ENCODE measurements at regions not wholly inside any gene's neighbourhood (a gene's known extent, or its start where the extent isn't known, plus 50 kb on each side); places are given as distances from the start of the nearest gene placed in this dataset.

GRCh38 chr13:65378943-65379519, 1851.1 kb downstream of the PCDH9 start:
- no peak overlapping the region for H3K4me2 ChIP-seq (ENCODE audit: insufficient read depth, low read length)
- no peaks in the 10 kb centered on the region for H3K9me1 ChIP-seq (replicated peaks; ENCODE audit: control insufficient read depth, extremely low read depth, insufficient read depth, low read length)
- H3K4me3 ChIP-seq (replicated peaks in 1 of 3; ENCODE audit: insufficient read depth in 1 of 3, low read depth in 1 of 3, low read length in 3 of 3): no peak overlapping the region
- H4K20me1 ChIP-seq (replicated peaks; ENCODE audit: control insufficient read depth, extremely low read depth, insufficient read depth, low read length): no peaks in the 10 kb centered on the region
- ChIA-PET POLR2A (no interaction called here), CTCF (no interaction called here)
- H3K4me1 ChIP-seq (ENCODE audit: control insufficient read depth, extremely low read depth, insufficient read depth, low read length): no peaks in the 10 kb centered on the region
- H3K9ac ChIP-seq (replicated peaks; ENCODE audit: extremely low read depth, insufficient read depth, low read length): no peak overlapping the region
- no peaks in the 10 kb centered on the region for H3K9me3 ChIP-seq (replicated peaks; ENCODE audit: control insufficient read depth, insufficient read depth, low read length)
- H3K27me3 ChIP-seq (ENCODE audit: control insufficient read depth in 2 of 2, insufficient read depth in 2 of 2, low read length in 2 of 2): no peaks in the 10 kb centered on the region
- H3K27ac ChIP-seq (ENCODE audit: insufficient read depth, low read depth, low read length): no peak overlapping the region
- BruUV-seq (replicated peaks): no TSS peak
- TF ChIP-seq EZH2 (IDR thresholded peaks at IDR 0.05; ENCODE audit: borderline replicate concordance, low read depth, low read length, severe bottlenecking): no peak
- no peak for TF ChIP-seq POLR2AphosphoS5 (IDR thresholded peaks at IDR 0.05; ENCODE audit: insufficient read depth, low read depth, low read length)
- no peak for TF ChIP-seq FOS (IDR thresholded peaks at IDR 0.05; ENCODE audit: borderline replicate concordance, insufficient read depth, low read length)
- TF ChIP-seq JUN (IDR thresholded peaks at IDR 0.05; ENCODE audit: borderline replicate concordance, insufficient read depth, insufficient read length, low read depth): no peak
- no peak for TF ChIP-seq GATA2 (IDR thresholded peaks at IDR 0.05; ENCODE audit: insufficient read depth, insufficient read length, low read depth, low read length)
- TF ChIP-seq POLR2A (IDR thresholded peaks at IDR 0.05; ENCODE audit: low read depth, low read length): no peak
- no peak for TF ChIP-seq CTCF (IDR thresholded peaks at IDR 0.05; ENCODE audit: extremely low read depth in 1 of 2, insufficient read depth in 1 of 2, low read depth in 1 of 2, low read length in 2 of 2)
- no peak for TF ChIP-seq MAX (IDR thresholded peaks at IDR 0.05; ENCODE audit: insufficient read depth, insufficient read length)
- intact Hi-C loops (cut with micrococcal nuclease): no loop called here
- no peak overlapping the region for H2AFZ ChIP-seq (ENCODE audit: low read depth, low read length)
- H3K36me3 ChIP-seq (ENCODE audit: control insufficient read depth in 2 of 2, extremely low read depth in 1 of 2, insufficient read depth in 2 of 2, low read length in 2 of 2): no peaks in the 10 kb centered on the region
- H3K79me2 ChIP-seq (ENCODE audit: control insufficient read depth, insufficient read depth, low read length): no peaks in the 10 kb centered on the region
- dilution Hi-C loops (cut with MboI; ENCODE audit: extremely low pct_ligation_motif_present, low sequenced_read_pairs): no loop called here
- DNase-seq (ENCODE audit: low read depth, low spot score): peak; percentile 10
- no peak for FAIRE-seq

Data from endothelial cell of umbilical vein (primary cell).